H1 (cell line): ENCODE measurements at regions not wholly inside any gene's neighbourhood (a gene's known extent, or its start where the extent isn't known, plus 50 kb on each side); places are given as distances from the start of the nearest gene placed in this dataset.

Source experiments
- ATF2 ChIP-seq: IDR thresholded peaks from 2 replicates; pipeline ENCODE4 v1.6.1; 2012; ENCODE audit warnings: low read length, inconsistent platforms
- CHD2 ChIP-seq: IDR thresholded peaks from 2 replicates; pipeline ENCODE4 v1.6.1; 2012; ENCODE audit warnings: low read length, improper control_type of control experiment
- CTCF ChIP-seq, 3 experiments: IDR thresholded peaks; 1 replicate in 2 of 3; 2 replicates in 1 of 3; pipeline versions ENCODE4 v1.5.1 to v1.6.1; 2011; ENCODE audit warnings: low read length in 3 of 3, mild to moderate bottlenecking in 3 of 3, inconsistent platforms in 2 of 3, low read depth in 1 of 3, moderate library complexity in 1 of 3; ENCODE audit not compliant: insufficient read depth in 1 of 3; ENCODE audit errors: control extremely low read depth in 1 of 3
- EGR1 ChIP-seq: IDR thresholded peaks from 2 replicates; pipeline ENCODE4 v1.6.1; 2011; ENCODE audit warnings: low read depth, low read length, borderline replicate concordance
- EZH2 ChIP-seq: fragments of 200-600 bp; sonication (generic); IDR thresholded peaks from 2 replicates; pipeline ENCODE4 v1.7.1; 2012; ENCODE audit warnings: low read depth, mild to moderate bottlenecking, moderate library complexity, low read length, inconsistent platforms; ENCODE audit not compliant: severe bottlenecking
- GTF2F1 ChIP-seq: IDR thresholded peaks from 2 replicates; pipeline ENCODE4 v1.6.1; 2012; ENCODE audit warnings: low read depth, low read length, improper control_type of control experiment, borderline replicate concordance
- HDAC2 ChIP-seq, 2 experiments: fragments of 300-600 bp in 1 of 2; sonication (generic) in 1 of 2; IDR thresholded peaks; 2 replicates each; pipeline ENCODE4 v1.6.1; 2011 to 2012; ENCODE audit warnings: low read depth in 2 of 2, low read length in 2 of 2, mild to moderate bottlenecking in 2 of 2, moderate library complexity in 2 of 2, borderline replicate concordance in 1 of 2, inconsistent platforms in 1 of 2
- NRF1 ChIP-seq: IDR thresholded peaks from 2 replicates; pipeline ENCODE4 v1.6.1; 2011; ENCODE audit warnings: mild to moderate bottlenecking, low read depth, low read length, improper control_type of control experiment
- PHF8 ChIP-seq: fragments of 200-600 bp; sonication (generic); conservative IDR thresholded peaks from 2 replicates; pipeline ENCODE4 v1.7.1; 2012; ENCODE audit warnings: low read depth, mild to moderate bottlenecking, inconsistent platforms, low read length, moderate library complexity
- POLR2AphosphoS5 ChIP-seq: IDR thresholded peaks from 2 replicates; pipeline ENCODE4 v1.6.1; 2011; ENCODE audit warnings: low read depth, low read length
- SUZ12 ChIP-seq: fragments of 200-600 bp; sonication (generic); IDR thresholded peaks from 2 replicates; pipeline ENCODE4 v1.6.1; 2012; ENCODE audit warnings: mild to moderate bottlenecking, inconsistent platforms, low read length, moderate library complexity, mixed read lengths
- USF2 ChIP-seq: IDR thresholded peaks from 2 replicates; pipeline ENCODE4 v1.6.1; 2011; ENCODE audit warnings: low read length, improper control_type of control experiment

GRCh38 chr5:21097661-21098060 lies 1109.7 kb upstream of the CDH18 start:
- TF ChIP-seq EGR1: no peak
- TF ChIP-seq USF2: no peak
- TF ChIP-seq GTF2F1: no peak
- TF ChIP-seq CTCF (IDR thresholded peaks at IDR 0.05; ENCODE audit: control extremely low read depth in 1 of 3, insufficient read depth in 1 of 3, low read depth in 1 of 3, low read length in 3 of 3): no peak
- no peak for TF ChIP-seq PHF8
- no peak for TF ChIP-seq SUZ12
- no peak for TF ChIP-seq CHD2
- no peak for TF ChIP-seq NRF1
- TF ChIP-seq ATF2: no peak
- no peak for TF ChIP-seq EZH2
- TF ChIP-seq HDAC2 (IDR thresholded peaks at IDR 0.05; ENCODE audit: borderline replicate concordance in 1 of 2, low read depth in 2 of 2, low read length in 2 of 2): no peak
- no peak for TF ChIP-seq POLR2AphosphoS5
